ENCODE measurements at regions not wholly inside any gene's neighbourhood (a gene's known extent, or its start where the extent isn't known, plus 50 kb on each side); places are given as distances from the start of the nearest gene placed in this dataset.

- Histone ChIP-seq H3K79me2 (ENCODE audit: insufficient read depth, low read length) (no peaks in the 10 kb centered on the region), H3K9me3 (ENCODE audit: insufficient read depth, low read depth, low read length) (no peaks in the 10 kb centered on the region), H4K20me1 (ENCODE audit: insufficient read depth, low read length, poor library complexity, severe bottlenecking) (no peaks in the 10 kb centered on the region), H2AFZ (ENCODE audit: low read length) (no peak overlapping the region), H3F3A (ENCODE audit: low read depth) (no peaks in the 10 kb centered on the region), H3K4me2 (ENCODE audit: low read depth, low read length, poor library complexity, severe bottlenecking) (no peak overlapping the region), H3K27me3 (ENCODE audit: insufficient read depth, low read length, poor library complexity, severe bottlenecking) (no peaks in the 10 kb centered on the region), H3K9me2 (replicated peaks; ENCODE audit: low read depth, low read length) (no peaks in the 10 kb centered on the region), H3K4me1 (ENCODE audit: insufficient read depth, low read length, poor library complexity, severe bottlenecking) (no peaks in the 10 kb centered on the region), H3K36me3 (ENCODE audit: insufficient read depth, low read length) (no peaks in the 10 kb centered on the region), H3K9ac (ENCODE audit: low read depth, low read length, poor library complexity, severe bottlenecking) (no peak overlapping the region), H3K4me3 (ENCODE audit: low read length, poor library complexity, severe bottlenecking) (no peak overlapping the region)
- TF ChIP-seq CTCF (conservative IDR thresholded peaks at IDR 0.05; ENCODE audit: low read length) (no peak), EZH2phosphoT487 (IDR thresholded peaks at IDR 0.05; ENCODE audit: borderline replicate concordance) (no peak)
Measured at GRCh38 chr2:4883375-4883774, 808.8 kb upstream of the SOX11 start.

GRCh38 chr2:4884117-4884571, 808.0 kb upstream of the SOX11 start:
- no peaks in the 10 kb centered on the region for H3F3A ChIP-seq (ENCODE audit: low read depth)
- H4K20me1 ChIP-seq (ENCODE audit: insufficient read depth, low read length, poor library complexity, severe bottlenecking) = no peaks in the 10 kb centered on the region
- H3K4me3 ChIP-seq (ENCODE audit: low read length, poor library complexity, severe bottlenecking) = no peak overlapping the region
- TF ChIP-seq CTCF (conservative IDR thresholded peaks at IDR 0.05; ENCODE audit: low read length) (no peak), EZH2phosphoT487 (IDR thresholded peaks at IDR 0.05; ENCODE audit: borderline replicate concordance) (no peak)
- H3K9me3 ChIP-seq (ENCODE audit: insufficient read depth, low read depth, low read length) = no peaks in the 10 kb centered on the region
- H3K36me3 ChIP-seq (ENCODE audit: insufficient read depth, low read length) = no peaks in the 10 kb centered on the region
- no peak overlapping the region for H3K9ac ChIP-seq (ENCODE audit: low read depth, low read length, poor library complexity, severe bottlenecking)
- no peaks in the 10 kb centered on the region for H3K9me2 ChIP-seq (replicated peaks; ENCODE audit: low read depth, low read length)
- H3K79me2 ChIP-seq (ENCODE audit: insufficient read depth, low read length) = no peaks in the 10 kb centered on the region
- no peak overlapping the region for H2AFZ ChIP-seq (ENCODE audit: low read length)
- H3K4me2 ChIP-seq (ENCODE audit: low read depth, low read length, poor library complexity, severe bottlenecking) = no peak overlapping the region
- H3K27me3 ChIP-seq (ENCODE audit: insufficient read depth, low read length, poor library complexity, severe bottlenecking) = no peaks in the 10 kb centered on the region
- no peaks in the 10 kb centered on the region for H3K4me1 ChIP-seq (ENCODE audit: insufficient read depth, low read length, poor library complexity, severe bottlenecking)

GRCh38 chr2:4891394-4891793, 800.8 kb upstream of the SOX11 start:
- TF ChIP-seq EZH2phosphoT487 (IDR thresholded peaks at IDR 0.05; ENCODE audit: borderline replicate concordance) = no peak
- TF ChIP-seq CTCF (conservative IDR thresholded peaks at IDR 0.05; ENCODE audit: low read length) = no peak
- Histone ChIP-seq H3K9me3 (ENCODE audit: insufficient read depth, low read depth, low read length) (0 out of 2 replicates have a peak, but pooled peaks cover 4% of the 10 kb centered on the region), H2AFZ (ENCODE audit: low read length) (no peak overlapping the region)

More at GRCh38 chr2:4891394-4891793, 800.8 kb upstream of the SOX11 start:
- H3K27me3 ChIP-seq (ENCODE audit: insufficient read depth, low read length, poor library complexity, severe bottlenecking) = no peaks in the 10 kb centered on the region
- H3K4me3 ChIP-seq (ENCODE audit: low read length, poor library complexity, severe bottlenecking) = no peak overlapping the region
- H3F3A ChIP-seq (ENCODE audit: low read depth) = no peaks in the 10 kb centered on the region
- no peaks in the 10 kb centered on the region for H3K4me1 ChIP-seq (ENCODE audit: insufficient read depth, low read length, poor library complexity, severe bottlenecking)
- H3K4me2 ChIP-seq (ENCODE audit: low read depth, low read length, poor library complexity, severe bottlenecking) = no peak overlapping the region
- no peaks in the 10 kb centered on the region for H3K9me2 ChIP-seq (replicated peaks; ENCODE audit: low read depth, low read length)
- no peaks in the 10 kb centered on the region for H4K20me1 ChIP-seq (ENCODE audit: insufficient read depth, low read length, poor library complexity, severe bottlenecking)
- H3K79me2 ChIP-seq (ENCODE audit: insufficient read depth, low read length) = no peaks in the 10 kb centered on the region
- no peak overlapping the region for H3K9ac ChIP-seq (ENCODE audit: low read depth, low read length, poor library complexity, severe bottlenecking)
- H3K36me3 ChIP-seq (ENCODE audit: insufficient read depth, low read length) = no peaks in the 10 kb centered on the region
